ENCODE measurements at regions not wholly inside any gene's neighbourhood (a gene's known extent, or its start where the extent isn't known, plus 50 kb on each side); places are given as distances from the start of the nearest gene placed in this dataset.

- no peak for TF ChIP-seq CTCF (IDR thresholded peaks at IDR 0.05; ENCODE audit: unreplicated experiment in 3 of 3)
- Mint-ChIP-seq H3K4me3 (no peak overlapping the region), H3K36me3 (ENCODE audit: low read depth) (no peaks in the 10 kb centered on the region), H3K4me1 (peaks cover 6% of the 10 kb centered on the region), H3K27ac (no peak overlapping the region), H3K27me3 (ENCODE audit: low read depth) (no peaks in the 10 kb centered on the region), H3K9me3 (no peaks in the 10 kb centered on the region)
Measured at GRCh38 chr7:12805957-12806356, 118.5 kb downstream of the ARL4A start.

- Mint-ChIP-seq H3K4me3 (no peak overlapping the region), H3K36me3 (ENCODE audit: low read depth) (no peaks in the 10 kb centered on the region), H3K27me3 (ENCODE audit: low read depth) (no peaks in the 10 kb centered on the region), H3K4me1 (no peaks in the 10 kb centered on the region), H3K9me3 (peaks cover 4% of the 10 kb centered on the region), H3K27ac (no peak overlapping the region)
- no peak for TF ChIP-seq CTCF (IDR thresholded peaks at IDR 0.05; ENCODE audit: unreplicated experiment in 3 of 3)
Measured at GRCh38 chr7:12809476-12809875, 122.0 kb downstream of the ARL4A start.

- Mint-ChIP-seq H3K4me3 (no peak overlapping the region), H3K36me3 (ENCODE audit: low read depth) (no peaks in the 10 kb centered on the region), H3K4me1 (no peaks in the 10 kb centered on the region), H3K27ac (no peak overlapping the region), H3K9me3 (peaks cover 4% of the 10 kb centered on the region), H3K27me3 (ENCODE audit: low read depth) (no peaks in the 10 kb centered on the region)
- no peak for TF ChIP-seq CTCF (IDR thresholded peaks at IDR 0.05; ENCODE audit: unreplicated experiment in 3 of 3)
Measured at GRCh38 chr7:12812111-12812510, 124.7 kb downstream of the ARL4A start.

GRCh38 chr7:12814107-12814506 lies 126.7 kb downstream of the ARL4A start:
- Mint-ChIP-seq H3K9me3 (peaks cover 4% of the 10 kb centered on the region), H3K4me3 (no peak overlapping the region), H3K4me1 (no peaks in the 10 kb centered on the region), H3K27ac (no peak overlapping the region), H3K36me3 (ENCODE audit: low read depth) (no peaks in the 10 kb centered on the region), H3K27me3 (ENCODE audit: low read depth) (no peaks in the 10 kb centered on the region)
- TF ChIP-seq CTCF (IDR thresholded peaks at IDR 0.05; ENCODE audit: unreplicated experiment in 3 of 3) = no peak

GRCh38 chr7:12814828-12815227 lies 127.4 kb downstream of the ARL4A start:
- Mint-ChIP-seq H3K4me1 (no peaks in the 10 kb centered on the region), H3K27me3 (ENCODE audit: low read depth) (no peaks in the 10 kb centered on the region), H3K4me3 (no peak overlapping the region), H3K36me3 (ENCODE audit: low read depth) (no peaks in the 10 kb centered on the region), H3K27ac (no peak overlapping the region), H3K9me3 (peaks cover 4% of the 10 kb centered on the region)
- TF ChIP-seq CTCF (IDR thresholded peaks at IDR 0.05; ENCODE audit: unreplicated experiment in 3 of 3) = no peak

GRCh38 chr7:12815426-12815825 lies 128.0 kb downstream of the ARL4A start:
- no peak for TF ChIP-seq CTCF (IDR thresholded peaks at IDR 0.05; ENCODE audit: unreplicated experiment in 3 of 3)
- no peak overlapping the region for H3K4me3 Mint-ChIP-seq
- peaks cover 4% of the 10 kb centered on the region for H3K9me3 Mint-ChIP-seq
- H3K27ac Mint-ChIP-seq = no peak overlapping the region
- H3K27me3 Mint-ChIP-seq (ENCODE audit: low read depth) = no peaks in the 10 kb centered on the region
- no peaks in the 10 kb centered on the region for H3K36me3 Mint-ChIP-seq (ENCODE audit: low read depth)
- H3K4me1 Mint-ChIP-seq = no peaks in the 10 kb centered on the region
